Stomach (tissue), 4 donors: ENCODE measurements at regions not wholly inside any gene's neighbourhood (a gene's known extent, or its start where the extent isn't known, plus 50 kb on each side); places are given as distances from the start of the nearest gene placed in this dataset.

ENCODE experiments used
- EP300 ChIP-seq: sonication (generic); formaldehyde crosslinking; IDR thresholded peaks from one replicate; pipeline ENCODE4 v1.6.1; 2017; ENCODE audit warnings: antibody characterized with exemption
- POLR2A ChIP-seq, 4 donors: fragments of 450-650 bp; IDR thresholded peaks; one replicate each; pipeline ENCODE4 v1.6.1; 2016; ENCODE audit warnings: antibody characterized with exemption in 4 of 4, control low read depth in 2 of 4, mild to moderate bottlenecking in 1 of 4, moderate library complexity in 1 of 4
- TF ChIP-seq, protein P1 (sequence below), 7 experiments: fragments of 450-650 bp in 4 of 7; fragments of 200-600 bp in 3 of 7; sonication (generic) in 3 of 7; IDR thresholded peaks; one replicate each; pipeline ENCODE4 v1.5.1; 2016 to 2019; ENCODE audit warnings: antibody characterized with exemption in 7 of 7, control low read depth in 2 of 7, mild to moderate bottlenecking in 1 of 7

GRCh38 chr19:32202244-32202643, 143.2 kb upstream of the ZNF507 start:
- TF ChIP-seq POLR2A (IDR thresholded peaks at IDR 0.05), result no peak
- TF ChIP-seq, protein P1, sequence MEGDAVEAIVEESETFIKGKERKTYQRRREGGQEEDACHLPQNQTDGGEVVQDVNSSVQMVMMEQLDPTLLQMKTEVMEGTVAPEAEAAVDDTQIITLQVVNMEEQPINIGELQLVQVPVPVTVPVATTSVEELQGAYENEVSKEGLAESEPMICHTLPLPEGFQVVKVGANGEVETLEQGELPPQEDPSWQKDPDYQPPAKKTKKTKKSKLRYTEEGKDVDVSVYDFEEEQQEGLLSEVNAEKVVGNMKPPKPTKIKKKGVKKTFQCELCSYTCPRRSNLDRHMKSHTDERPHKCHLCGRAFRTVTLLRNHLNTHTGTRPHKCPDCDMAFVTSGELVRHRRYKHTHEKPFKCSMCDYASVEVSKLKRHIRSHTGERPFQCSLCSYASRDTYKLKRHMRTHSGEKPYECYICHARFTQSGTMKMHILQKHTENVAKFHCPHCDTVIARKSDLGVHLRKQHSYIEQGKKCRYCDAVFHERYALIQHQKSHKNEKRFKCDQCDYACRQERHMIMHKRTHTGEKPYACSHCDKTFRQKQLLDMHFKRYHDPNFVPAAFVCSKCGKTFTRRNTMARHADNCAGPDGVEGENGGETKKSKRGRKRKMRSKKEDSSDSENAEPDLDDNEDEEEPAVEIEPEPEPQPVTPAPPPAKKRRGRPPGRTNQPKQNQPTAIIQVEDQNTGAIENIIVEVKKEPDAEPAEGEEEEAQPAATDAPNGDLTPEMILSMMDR (IDR thresholded peaks at IDR 0.05), result no peak
- no peak for TF ChIP-seq EP300
